ENCODE measurements at regions not wholly inside any gene's neighbourhood (a gene's known extent, or its start where the extent isn't known, plus 50 kb on each side); places are given as distances from the start of the nearest gene placed in this dataset.

DNA sequence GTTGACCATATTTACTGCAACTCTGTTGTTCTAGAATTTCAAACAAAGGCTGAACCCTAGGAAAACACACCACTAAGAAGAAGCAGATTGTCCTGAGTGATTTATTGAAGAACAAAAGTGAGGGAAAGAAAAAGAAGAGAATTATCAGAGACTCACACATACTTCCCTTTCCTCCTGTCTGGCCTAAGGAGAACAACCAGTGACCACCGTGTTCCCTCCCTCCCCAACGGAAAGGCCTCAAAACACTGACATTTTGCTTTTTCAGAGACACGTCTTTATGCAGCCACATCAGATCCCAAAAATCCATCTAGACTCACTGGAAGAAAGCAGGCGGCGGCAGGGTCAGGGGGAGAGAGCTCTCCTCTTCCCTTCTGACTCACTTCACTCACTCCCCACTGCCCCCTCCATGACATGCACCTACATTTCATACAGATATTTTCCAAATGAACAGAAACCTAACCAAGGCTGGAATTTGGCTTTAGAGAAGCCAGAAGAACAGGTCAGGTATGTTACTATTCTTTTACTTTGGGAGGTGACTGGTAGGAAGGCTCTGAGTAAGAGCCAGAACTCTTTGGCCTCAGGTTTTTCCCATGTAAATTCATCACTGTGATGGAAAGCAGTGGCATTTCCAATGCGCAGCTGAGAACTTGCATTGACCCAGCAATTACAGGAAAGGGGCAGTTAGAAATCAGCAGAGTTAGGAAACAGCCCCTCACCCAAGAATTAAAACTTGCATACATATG lies 169.9 kb downstream of the BCL11A start:
- TF ChIP-seq CTCF (IDR thresholded peaks at IDR 0.05; ENCODE audit: low read depth, low read length, missing control alignments): no peak
- H3K4me3 ChIP-seq (ENCODE audit: low read depth, low read length): no peak overlapping the region
- no peak for DNase-seq (ENCODE audit: low read depth)

- no peak overlapping the region for H3K4me3 ChIP-seq (ENCODE audit: low read depth, low read length)
- no peak for DNase-seq (ENCODE audit: low read depth)
- no peak for TF ChIP-seq CTCF (IDR thresholded peaks at IDR 0.05; ENCODE audit: low read depth, low read length, missing control alignments)
Measured at GRCh38 chr2:60380411-60380810, 173.0 kb downstream of the BCL11A start.

- no peak for TF ChIP-seq CTCF (IDR thresholded peaks at IDR 0.05; ENCODE audit: low read depth, low read length, missing control alignments)
- H3K4me3 ChIP-seq (ENCODE audit: low read depth, low read length): no peak overlapping the region
- no peak for DNase-seq (ENCODE audit: low read depth)
Measured at GRCh38 chr2:60379684-60380083, 173.8 kb downstream of the BCL11A start.

GRCh38 chr2:60379216-60379615 lies 174.2 kb downstream of the BCL11A start:
- H3K4me3 ChIP-seq (ENCODE audit: low read depth, low read length): no peak overlapping the region
- TF ChIP-seq CTCF (IDR thresholded peaks at IDR 0.05; ENCODE audit: low read depth, low read length, missing control alignments): no peak
- DNase-seq (ENCODE audit: low read depth): no peak

- no peak for TF ChIP-seq CTCF (IDR thresholded peaks at IDR 0.05; ENCODE audit: low read depth, low read length, missing control alignments)
- no peak for DNase-seq (ENCODE audit: low read depth)
- no peak overlapping the region for H3K4me3 ChIP-seq (ENCODE audit: low read depth, low read length)
Measured at GRCh38 chr2:60377825-60378224, 175.6 kb downstream of the BCL11A start.

- TF ChIP-seq CTCF (IDR thresholded peaks at IDR 0.05; ENCODE audit: low read depth, low read length, missing control alignments): no peak
- no peak overlapping the region for H3K4me3 ChIP-seq (ENCODE audit: low read depth, low read length)
- no peak for DNase-seq (ENCODE audit: low read depth)
Measured at GRCh38 chr2:60376252-60376651, 177.2 kb downstream of the BCL11A start.

DNA sequence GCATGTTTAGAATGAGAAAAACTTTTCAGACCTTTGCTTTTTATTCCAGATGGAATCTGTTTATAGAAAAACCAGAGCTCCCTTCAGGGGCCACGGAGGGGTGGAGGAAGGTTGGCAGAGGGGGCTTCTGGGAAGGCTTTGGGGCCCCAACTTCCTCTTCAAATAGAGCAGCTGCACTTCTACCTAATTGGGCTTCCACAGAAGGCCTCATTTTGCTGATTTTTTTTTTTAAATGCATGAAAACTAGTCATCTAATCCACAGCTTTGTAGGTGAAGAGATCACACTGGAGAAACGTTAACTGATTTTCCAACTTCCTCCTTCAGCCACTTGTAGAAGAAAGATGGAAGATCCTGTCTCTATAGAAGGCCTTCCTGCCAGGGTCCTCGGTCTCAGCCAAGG lies 181.8 kb downstream of the BCL11A start:
- no peak for DNase-seq (ENCODE audit: low read depth)
- no peak for TF ChIP-seq CTCF (IDR thresholded peaks at IDR 0.05; ENCODE audit: low read depth, low read length, missing control alignments)
- no peak overlapping the region for H3K4me3 ChIP-seq (ENCODE audit: low read depth, low read length)
